ENCODE measurements at regions not wholly inside any gene's neighbourhood (a gene's known extent, or its start where the extent isn't known, plus 50 kb on each side); places are given as distances from the start of the nearest gene placed in this dataset.

DNA sequence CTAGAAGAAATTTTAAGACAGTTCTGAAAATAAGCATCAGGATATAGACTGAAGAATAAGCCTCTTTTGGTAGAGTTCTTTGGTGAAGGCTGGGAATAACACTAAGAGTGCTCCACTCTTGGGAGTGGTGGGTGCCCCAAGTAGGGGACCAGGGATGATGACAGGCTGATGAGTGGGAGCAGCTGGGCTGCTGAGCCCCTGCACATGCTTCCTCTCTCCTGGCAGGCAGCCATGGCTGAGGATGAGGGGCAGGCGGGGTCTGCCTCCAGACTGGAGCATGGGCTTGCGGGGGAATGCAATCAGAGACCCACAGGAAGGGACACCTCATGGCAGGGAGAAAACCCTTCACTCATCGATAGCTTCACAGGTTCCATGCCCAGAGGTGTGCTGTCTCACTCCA is 72.6 kb upstream of the RORA start:
- H3K79me2 ChIP-seq (ENCODE audit: control insufficient read depth, insufficient read depth, low read length) = no peaks in the 10 kb centered on the region
- H3K9me3 ChIP-seq (replicated peaks; ENCODE audit: control insufficient read depth, insufficient read depth, low read depth, low read length) = no peaks in the 10 kb centered on the region
- H3K4me3 ChIP-seq = no peak overlapping the region
- H4K20me1 ChIP-seq (replicated peaks; ENCODE audit: control insufficient read depth, insufficient read depth, low read length) = no peaks in the 10 kb centered on the region
- H3K4me1 ChIP-seq (replicated peaks in 1 of 2; ENCODE audit: control insufficient read depth in 2 of 2, insufficient read depth in 2 of 2, low read length in 2 of 2) = no peaks in the 10 kb centered on the region
- no peak overlapping the region for H3K9ac ChIP-seq (ENCODE audit: insufficient read depth in 1 of 2, low read depth in 2 of 2, low read length in 2 of 2)
- H3K4me2 ChIP-seq (ENCODE audit: insufficient read depth, low read length) = no peak overlapping the region
- ChIA-PET POLR2A (no interaction called here), CTCF (ENCODE audit: low intra/inter-chr PET ratio) (no interaction called here)
- ATAC-seq = no peak
- H3K27ac ChIP-seq (ENCODE audit: extremely low read depth, low read depth, low read length) = no peak overlapping the region
- in situ Hi-C loops (cut with MboI) = no loop called here
- no peak overlapping the region for H2AFZ ChIP-seq (ENCODE audit: low read depth, low read length)
- H3K9me1 ChIP-seq (ENCODE audit: control insufficient read depth, insufficient read depth, low read length) = no peaks in the 10 kb centered on the region
- no peaks in the 10 kb centered on the region for H3K36me3 ChIP-seq (ENCODE audit: control insufficient read depth, insufficient read depth, low read length)
- DNase-seq (ENCODE audit: extremely low read depth in 1 of 4, low spot score in 3 of 4) = no peak
- TF ChIP-seq ZNF12 (CRISPR knock-in tag; IDR thresholded peaks at IDR 0.05) (no peak), ZNF347 (CRISPR knock-in tag; IDR thresholded peaks at IDR 0.05; ENCODE audit: low read depth) (no peak), PPARD (CRISPR knock-in tag; IDR thresholded peaks at IDR 0.05) (no peak), SIX5 (IDR thresholded peaks at IDR 0.05; ENCODE audit: borderline replicate concordance in 1 of 2, insufficient read depth in 1 of 2, low read depth in 1 of 2, low read length in 2 of 2) (no peak), TCFL5 (CRISPR knock-in tag; conservative IDR thresholded peaks at IDR 0.05) (no peak), MED1 (CRISPR knock-in tag; IDR thresholded peaks at IDR 0.05; ENCODE audit: borderline replicate concordance) (no peak), ERF (CRISPR knock-in tag; IDR thresholded peaks at IDR 0.05) (no peak), HDAC8 (tag; IDR thresholded peaks at IDR 0.05) (no peak), FOXJ2 (tag; IDR thresholded peaks at IDR 0.05) (no peak), POLR2AphosphoS5 (IDR thresholded peaks at IDR 0.05; ENCODE audit: control insufficient read depth, insufficient read depth, low read depth, low read length) (no peak), NFIX (CRISPR knock-in tag; IDR thresholded peaks at IDR 0.05; ENCODE audit: low read depth) (no peak)
- intact Hi-C loops (cut with micrococcal nuclease) = no loop called here
- no TSS peak for BruUV-seq (replicated peaks)
- 0 out of 5 replicates have a peak, but pooled peaks cover 0 to 4% of the 10 kb centered on the region in 2 experiments for H3K27me3 ChIP-seq (ENCODE audit: control insufficient read depth in 2 of 2, insufficient read depth in 2 of 2, low read length in 2 of 2)
- no peak for FAIRE-seq
- WGBS (ENCODE audit: insufficient coverage, low coverage, missing lambda C conversion rate) = 3% methylated on average over 3 of the region's 3 CpGs

Measured in K562 (cell line).